Endothelial cell (in vitro differentiated cells): ENCODE measurements at regions not wholly inside any gene's neighbourhood (a gene's known extent, or its start where the extent isn't known, plus 50 kb on each side); places are given as distances from the start of the nearest gene placed in this dataset.

Source experiments
- DNase-seq: peaks from one replicate; pipeline ENCODE4 v3.0.0; 2021; ENCODE audit warnings: low spot score
- H3K27ac Mint-ChIP-seq: one replicate; pipeline ENCODE4 v1.8.0; 2021; ENCODE audit warnings: mixed read lengths, inconsistent platforms; ENCODE audit not compliant: unreplicated experiment
- H3K27me3 Mint-ChIP-seq: one replicate; pipeline ENCODE4 v1.8.0; 2021; ENCODE audit warnings: mild to moderate bottlenecking, moderate library complexity, mixed read lengths, inconsistent platforms; ENCODE audit not compliant: unreplicated experiment
- H3K36me3 Mint-ChIP-seq: one replicate; pipeline ENCODE4 v1.8.0; 2021; ENCODE audit warnings: mild to moderate bottlenecking, low read depth, mixed read lengths, inconsistent platforms; ENCODE audit not compliant: unreplicated experiment
- H3K4me1 Mint-ChIP-seq: one replicate; pipeline ENCODE4 v1.8.0; 2021; ENCODE audit warnings: mild to moderate bottlenecking, mixed read lengths, inconsistent platforms; ENCODE audit not compliant: unreplicated experiment
- H3K4me3 Mint-ChIP-seq: one replicate; pipeline ENCODE4 v1.8.0; 2021; ENCODE audit warnings: mild to moderate bottlenecking, mixed read lengths, inconsistent platforms; ENCODE audit not compliant: unreplicated experiment
- H3K9me3 Mint-ChIP-seq: one replicate; pipeline ENCODE4 v1.8.0; 2021; ENCODE audit warnings: mixed read lengths, inconsistent platforms; ENCODE audit not compliant: unreplicated experiment
- TF ChIP-seq, protein P1 (sequence below): fragments of 200-600 bp; sonication (generic); IDR thresholded peaks from one replicate; pipeline ENCODE4 v1.5.0; 2021; ENCODE audit warnings: antibody characterized with exemption; ENCODE audit not compliant: unreplicated experiment

DNA sequence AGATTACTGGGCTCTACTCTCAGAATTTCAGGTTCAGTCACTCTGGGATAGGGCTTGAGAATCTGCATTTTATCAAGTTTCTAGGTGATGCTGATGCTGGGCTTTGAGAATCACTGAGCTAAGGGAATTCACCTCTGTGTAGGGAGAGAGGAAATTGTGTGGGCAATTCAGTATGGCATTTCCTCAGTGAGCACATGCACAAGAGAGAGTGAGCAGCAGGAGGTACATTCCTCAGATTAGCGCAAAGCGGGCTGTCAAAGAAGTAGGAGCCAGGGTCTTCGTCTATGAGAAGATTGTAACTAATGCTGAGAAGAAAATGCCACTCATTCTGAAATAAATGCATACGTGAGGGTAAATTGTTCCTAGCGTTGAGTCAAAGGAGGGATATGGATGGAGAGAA, 175.9 kb downstream of the KIF4B start:
- H3K27ac Mint-ChIP-seq = no peak overlapping the region
- H3K9me3 Mint-ChIP-seq = no peaks in the 10 kb centered on the region
- DNase-seq = no peak
- peaks cover 3% of the 10 kb centered on the region for H3K4me1 Mint-ChIP-seq
- no peaks in the 10 kb centered on the region for H3K27me3 Mint-ChIP-seq
- H3K36me3 Mint-ChIP-seq = no peaks in the 10 kb centered on the region
- TF ChIP-seq, protein P1, sequence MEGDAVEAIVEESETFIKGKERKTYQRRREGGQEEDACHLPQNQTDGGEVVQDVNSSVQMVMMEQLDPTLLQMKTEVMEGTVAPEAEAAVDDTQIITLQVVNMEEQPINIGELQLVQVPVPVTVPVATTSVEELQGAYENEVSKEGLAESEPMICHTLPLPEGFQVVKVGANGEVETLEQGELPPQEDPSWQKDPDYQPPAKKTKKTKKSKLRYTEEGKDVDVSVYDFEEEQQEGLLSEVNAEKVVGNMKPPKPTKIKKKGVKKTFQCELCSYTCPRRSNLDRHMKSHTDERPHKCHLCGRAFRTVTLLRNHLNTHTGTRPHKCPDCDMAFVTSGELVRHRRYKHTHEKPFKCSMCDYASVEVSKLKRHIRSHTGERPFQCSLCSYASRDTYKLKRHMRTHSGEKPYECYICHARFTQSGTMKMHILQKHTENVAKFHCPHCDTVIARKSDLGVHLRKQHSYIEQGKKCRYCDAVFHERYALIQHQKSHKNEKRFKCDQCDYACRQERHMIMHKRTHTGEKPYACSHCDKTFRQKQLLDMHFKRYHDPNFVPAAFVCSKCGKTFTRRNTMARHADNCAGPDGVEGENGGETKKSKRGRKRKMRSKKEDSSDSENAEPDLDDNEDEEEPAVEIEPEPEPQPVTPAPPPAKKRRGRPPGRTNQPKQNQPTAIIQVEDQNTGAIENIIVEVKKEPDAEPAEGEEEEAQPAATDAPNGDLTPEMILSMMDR = no peak
- H3K4me3 Mint-ChIP-seq = no peak overlapping the region

DNA sequence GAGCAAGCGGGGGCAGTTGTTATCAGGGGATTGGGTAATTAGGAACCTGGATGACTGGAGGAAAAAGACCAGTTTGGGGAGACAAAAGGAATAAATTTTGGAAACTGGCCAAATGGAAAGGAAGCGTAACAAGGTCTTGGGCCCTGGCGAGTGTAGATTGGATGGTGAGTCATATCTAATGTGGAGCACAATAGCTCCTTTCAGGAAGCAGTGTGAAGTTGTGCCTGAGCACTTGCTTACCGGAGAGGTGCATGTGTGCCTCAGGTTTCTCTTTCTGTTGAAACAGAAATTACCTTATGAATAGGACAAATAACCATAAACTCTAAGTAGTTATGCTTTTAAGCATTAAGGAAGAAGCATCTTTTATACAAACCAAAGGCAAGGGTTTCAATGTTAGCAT, 176.4 kb downstream of the KIF4B start:
- Mint-ChIP-seq H3K4me3 (no peak overlapping the region), H3K27ac (no peak overlapping the region), H3K9me3 (no peaks in the 10 kb centered on the region), H3K4me1 (peaks cover 3% of the 10 kb centered on the region), H3K36me3 (no peaks in the 10 kb centered on the region), H3K27me3 (no peaks in the 10 kb centered on the region)
- TF ChIP-seq, protein P1 = no peak
- no peak for DNase-seq

DNA sequence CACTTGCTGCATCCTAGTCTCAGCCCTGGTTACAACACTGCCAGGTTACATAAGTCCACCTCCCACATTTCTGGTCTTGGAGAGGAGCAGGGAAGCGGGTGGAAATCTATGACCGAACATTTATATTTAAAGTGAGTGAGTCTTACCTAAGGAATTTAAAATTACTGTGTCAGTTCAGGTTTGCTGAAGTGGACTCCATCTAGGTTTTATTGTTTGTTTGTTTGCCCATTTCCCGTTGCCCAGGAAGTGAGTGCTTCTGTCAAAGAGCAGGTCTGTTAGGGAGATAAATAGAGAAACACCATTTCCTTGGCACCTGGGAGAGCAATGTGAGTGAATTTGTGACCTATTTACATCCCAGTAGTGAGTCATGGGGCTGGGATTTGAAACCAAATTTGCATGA, 179.5 kb downstream of the KIF4B start:
- Mint-ChIP-seq H3K27me3 (no peaks in the 10 kb centered on the region), H3K36me3 (no peaks in the 10 kb centered on the region), H3K4me1 (peaks cover 3% of the 10 kb centered on the region), H3K4me3 (no peak overlapping the region), H3K9me3 (no peaks in the 10 kb centered on the region), H3K27ac (no peak overlapping the region)
- no peak for DNase-seq
- TF ChIP-seq, protein P1 = no peak

DNA sequence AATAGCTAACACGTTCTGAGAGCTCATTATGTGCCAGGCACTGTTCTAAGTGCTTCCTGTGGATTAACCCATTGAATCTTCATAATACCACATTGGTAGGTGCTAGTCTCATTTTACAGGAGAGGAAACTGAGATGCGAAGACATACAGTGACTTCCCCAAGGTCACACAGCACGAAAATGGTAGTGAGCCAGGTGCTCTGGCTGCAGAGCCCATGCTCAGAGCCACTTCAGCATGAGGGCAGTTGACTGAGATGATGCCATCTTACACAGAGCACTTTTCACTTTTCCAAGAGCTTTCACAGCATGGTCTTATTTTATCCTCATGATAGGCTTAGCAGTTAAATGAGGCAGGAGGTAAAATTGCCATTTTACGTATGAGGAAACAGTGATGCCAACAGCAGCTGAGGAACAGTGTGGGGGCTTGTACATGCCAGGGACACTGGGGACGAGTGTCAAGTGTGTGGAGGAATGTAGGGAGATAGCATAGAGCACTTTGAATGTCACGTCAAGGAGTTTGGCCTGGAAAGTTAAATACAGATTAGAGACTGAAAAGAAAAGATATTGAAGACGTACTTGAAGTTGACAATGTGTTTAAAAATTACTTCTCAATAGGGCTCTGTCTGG, 180.0 kb downstream of the KIF4B start:
- Mint-ChIP-seq H3K4me1 (peaks cover 3% of the 10 kb centered on the region), H3K27me3 (no peaks in the 10 kb centered on the region), H3K4me3 (no peak overlapping the region), H3K9me3 (no peaks in the 10 kb centered on the region), H3K36me3 (no peaks in the 10 kb centered on the region), H3K27ac (no peak overlapping the region)
- DNase-seq = no peak
- TF ChIP-seq, protein P1 = no peak

DNA sequence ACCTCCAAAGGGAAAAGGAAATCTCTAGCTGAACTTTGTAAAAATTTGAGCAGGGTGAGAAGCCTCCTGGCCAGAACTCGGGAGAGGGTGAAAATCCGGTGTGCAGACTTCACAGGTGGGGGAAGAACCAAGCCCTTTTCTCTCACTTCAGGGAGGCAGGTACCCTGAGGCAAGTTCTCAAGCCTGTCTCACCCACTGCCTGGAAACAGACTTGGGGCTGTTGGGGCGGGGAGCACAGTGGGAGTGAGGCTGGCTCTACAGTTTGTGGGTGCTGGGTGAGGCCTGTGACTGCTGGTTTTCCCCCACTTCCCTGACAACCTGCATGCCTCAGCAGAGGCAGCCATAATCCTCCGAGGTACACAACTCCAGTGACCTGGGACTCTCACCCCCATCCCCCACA, 187.1 kb downstream of the KIF4B start:
- Mint-ChIP-seq H3K9me3 (peaks cover 1% of the 10 kb centered on the region), H3K4me1 (no peaks in the 10 kb centered on the region), H3K36me3 (peaks cover 4% of the 10 kb centered on the region), H3K27me3 (no peaks in the 10 kb centered on the region), H3K4me3 (no peak overlapping the region), H3K27ac (no peak overlapping the region)
- DNase-seq = no peak
- TF ChIP-seq, protein P1 = no peak
